HG03439 (cell line): ENCODE measurements at regions not wholly inside any gene's neighbourhood (a gene's known extent, or its start where the extent isn't known, plus 50 kb on each side); places are given as distances from the start of the nearest gene placed in this dataset.

ENCODE experiments used
- ATAC-seq: cut with Tn5 transposase; IDR thresholded peaks from one replicate; pipeline ENCODE4 v1.9.1; 2021; ENCODE audit warnings: mild to moderate bottlenecking, moderate library complexity; ENCODE audit not compliant: unreplicated experiment

DNA sequence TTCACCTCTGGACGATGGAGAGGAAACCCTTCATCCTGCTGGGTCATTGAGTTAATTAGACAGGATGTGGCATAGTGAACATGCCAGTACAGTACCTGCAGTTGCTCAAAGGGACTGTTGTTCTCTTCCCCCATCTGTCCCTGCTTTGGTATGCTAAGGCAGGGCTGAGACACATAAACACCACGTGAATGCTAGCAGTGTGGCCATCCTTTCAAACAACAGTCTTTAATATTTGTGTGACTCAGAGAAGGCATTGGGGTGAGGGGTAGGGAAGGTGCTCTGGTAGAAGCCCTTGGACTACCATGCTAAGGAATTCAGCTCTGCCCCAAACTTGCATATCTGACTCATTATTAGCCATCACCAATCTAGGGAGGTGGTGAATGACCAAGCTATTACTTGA is 180.2 kb upstream of the ZNF618 start:
- no peak for ATAC-seq

DNA sequence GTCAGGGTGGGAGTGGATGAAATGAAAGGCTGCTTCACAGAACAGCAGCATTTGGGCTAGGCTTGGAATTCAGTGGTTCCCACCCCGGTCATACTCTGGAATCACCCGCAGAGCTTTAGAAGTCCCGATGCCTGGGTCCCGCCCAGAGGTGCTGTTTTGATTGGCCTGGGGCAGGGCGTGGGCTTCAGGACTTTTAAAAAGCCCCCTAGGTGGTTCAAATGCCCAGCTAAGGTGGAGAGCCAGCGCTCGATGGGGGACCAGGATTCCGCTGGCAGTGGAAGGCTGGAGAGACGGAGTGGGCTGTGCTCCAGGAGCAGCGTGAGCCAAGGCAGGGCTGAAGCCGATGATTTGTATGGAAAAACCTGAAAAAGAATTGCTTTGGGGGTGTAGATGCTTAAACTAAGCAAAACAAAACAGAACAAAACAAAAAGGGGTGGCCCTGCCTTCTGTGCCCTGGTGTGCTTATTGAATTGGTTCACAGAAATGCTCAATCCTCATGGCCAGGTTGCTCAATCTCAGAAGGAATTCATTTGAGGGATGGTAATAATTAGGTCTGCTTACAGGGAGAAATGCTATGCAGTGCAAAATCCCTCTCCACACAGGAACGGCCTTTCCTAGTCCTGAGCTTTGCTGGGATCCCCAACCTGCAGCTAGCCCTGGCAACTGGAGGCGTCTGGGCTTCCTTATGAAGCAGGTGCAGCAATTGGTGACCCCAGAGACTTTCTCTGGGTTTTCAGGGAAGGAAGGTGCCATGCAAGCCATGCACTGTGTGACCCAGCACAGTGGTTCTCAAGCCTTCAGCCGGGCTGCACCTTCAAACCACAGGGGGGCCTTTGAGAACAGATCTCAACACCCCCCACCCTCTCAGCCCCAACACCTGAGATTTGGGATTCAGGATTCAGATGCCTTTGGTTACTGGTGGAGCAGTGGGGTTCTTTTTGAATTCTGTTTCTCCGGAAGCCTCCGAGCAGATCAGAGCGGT is 174.0 kb upstream of the ZNF618 start:
- ATAC-seq, result no peak

DNA sequence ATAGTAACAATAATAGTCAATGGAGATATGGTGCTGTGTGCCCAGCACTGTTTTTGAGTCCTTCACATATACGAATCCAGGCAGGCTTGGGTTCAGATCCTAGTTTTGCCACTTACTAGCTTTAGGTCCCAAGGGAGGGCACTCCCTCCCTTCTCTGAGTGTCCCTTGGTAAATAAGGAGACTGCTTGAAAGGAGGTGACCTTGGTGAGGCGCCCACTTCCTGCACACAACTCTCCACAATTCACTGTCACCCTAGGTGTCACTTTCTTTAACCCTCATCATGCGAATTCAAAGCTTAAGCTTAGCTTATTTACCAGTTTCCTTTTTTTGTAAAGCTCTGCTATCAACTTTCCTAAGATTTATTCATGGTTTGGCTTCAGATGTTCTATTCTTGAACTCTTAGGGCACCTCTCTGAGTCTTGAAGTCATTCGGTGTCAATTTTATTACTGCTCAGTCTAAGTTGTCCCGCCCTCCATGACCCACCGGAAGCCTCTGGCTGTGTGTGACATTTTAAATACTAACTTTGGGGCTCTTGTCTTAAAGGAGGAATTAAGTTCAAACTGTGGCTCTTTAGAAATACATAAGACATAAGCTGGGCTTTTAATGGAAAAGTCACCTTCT is 170.7 kb upstream of the ZNF618 start:
- no peak for ATAC-seq

DNA sequence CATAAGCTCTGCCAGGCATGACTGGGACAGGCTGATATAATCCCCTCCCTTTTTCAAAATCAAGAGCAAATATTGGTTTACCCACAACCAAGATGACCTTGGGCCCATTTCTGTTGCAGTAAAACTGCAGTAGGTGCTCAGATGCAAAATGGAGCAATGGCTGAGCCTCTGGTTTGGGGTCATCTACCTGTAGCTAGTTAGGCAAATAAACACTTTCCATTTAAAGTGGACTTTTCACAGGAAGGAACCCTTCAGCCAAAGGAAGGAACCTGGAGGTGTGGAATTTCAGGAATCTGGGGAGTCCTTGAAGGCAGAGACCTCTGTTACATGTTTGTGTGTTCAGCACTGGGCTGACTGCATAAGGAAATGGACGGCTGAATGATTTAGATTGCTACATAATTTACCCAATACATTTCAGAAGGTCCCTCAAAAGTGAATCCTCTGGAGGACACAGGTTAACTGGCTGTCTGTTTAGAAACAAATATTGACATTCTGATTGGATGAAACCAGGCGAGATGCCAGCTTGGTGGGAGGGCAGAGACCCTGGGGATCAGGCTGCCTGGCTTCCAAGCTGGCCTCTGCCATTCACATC is 170.1 kb upstream of the ZNF618 start:
- ATAC-seq, result no peak

DNA sequence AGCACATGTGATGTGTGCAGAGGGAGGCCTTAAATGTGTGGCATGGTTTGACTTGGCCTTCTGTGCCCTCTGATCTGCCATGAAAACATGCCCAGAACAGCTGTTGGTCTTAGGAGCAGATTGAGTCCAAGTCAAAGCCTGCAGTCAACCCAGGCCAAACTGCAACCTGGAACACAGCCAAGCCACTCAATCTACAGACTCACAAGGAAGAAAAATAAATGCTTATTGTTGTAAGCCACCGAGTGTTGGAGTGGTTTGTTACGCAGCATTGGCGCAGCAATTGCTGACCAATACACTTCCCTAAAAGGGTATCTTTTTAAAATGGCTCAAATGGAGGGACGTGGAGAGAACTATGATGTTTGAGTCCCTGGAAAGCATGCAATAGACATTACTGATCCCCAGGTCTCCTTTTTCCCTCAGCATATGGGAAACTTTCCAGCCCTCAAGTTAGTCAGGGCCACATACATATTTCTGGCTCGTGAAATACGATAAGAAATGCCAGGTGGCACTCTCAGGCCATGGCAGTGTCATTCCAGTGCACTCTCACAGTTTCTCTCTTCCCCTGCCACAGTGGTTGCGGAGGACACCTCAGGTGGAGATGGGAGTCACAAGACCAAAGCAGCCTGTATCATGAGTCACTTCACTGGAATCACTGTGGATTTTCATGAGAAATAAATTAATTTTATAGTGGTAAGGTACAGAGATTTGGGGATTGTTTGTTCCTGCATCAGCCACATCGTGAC is 168.0 kb upstream of the ZNF618 start:
- ATAC-seq, result no peak

DNA sequence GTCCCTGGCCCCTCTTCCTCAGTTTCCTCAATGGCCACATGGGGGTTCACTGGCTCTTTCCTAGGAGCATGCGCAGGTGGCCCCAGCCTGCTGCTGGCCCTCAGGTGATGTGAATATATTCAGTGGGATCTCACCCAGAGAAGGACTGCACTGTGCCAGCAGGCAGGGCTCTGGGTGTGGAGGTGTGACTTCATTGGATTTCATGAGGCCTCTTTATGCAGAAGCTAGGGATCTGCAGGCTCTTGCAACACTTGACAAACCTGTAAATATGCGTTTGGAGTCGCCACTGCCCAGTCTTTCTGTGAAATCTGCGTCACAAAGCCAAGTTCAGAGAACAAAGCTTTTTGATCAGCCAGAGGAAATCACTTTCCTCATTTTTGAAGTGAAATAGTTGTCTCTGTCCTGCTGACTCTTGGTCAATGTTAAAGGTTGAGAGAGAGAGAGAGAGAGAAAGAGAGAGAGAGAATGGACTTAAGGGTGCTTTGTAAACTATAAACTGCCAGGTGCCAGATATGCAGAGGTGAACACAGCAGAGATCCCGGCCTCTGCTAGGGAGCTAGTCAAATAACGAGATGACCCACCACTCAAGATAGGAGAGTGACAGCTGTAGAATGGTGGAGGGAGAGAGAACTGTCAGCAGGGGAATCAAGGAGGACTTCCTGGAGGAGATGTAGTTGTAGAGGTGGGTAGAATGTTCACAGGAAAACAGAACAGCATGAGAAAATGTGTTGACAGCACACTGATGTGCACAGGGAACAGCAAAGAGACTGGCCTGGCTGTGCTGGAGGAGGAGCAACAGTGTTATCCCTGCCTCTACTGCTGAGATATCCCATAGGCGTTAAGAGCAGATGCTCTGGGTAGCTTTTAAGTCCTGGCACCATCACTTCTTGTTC is 167.0 kb upstream of the ZNF618 start:
- no peak for ATAC-seq

DNA sequence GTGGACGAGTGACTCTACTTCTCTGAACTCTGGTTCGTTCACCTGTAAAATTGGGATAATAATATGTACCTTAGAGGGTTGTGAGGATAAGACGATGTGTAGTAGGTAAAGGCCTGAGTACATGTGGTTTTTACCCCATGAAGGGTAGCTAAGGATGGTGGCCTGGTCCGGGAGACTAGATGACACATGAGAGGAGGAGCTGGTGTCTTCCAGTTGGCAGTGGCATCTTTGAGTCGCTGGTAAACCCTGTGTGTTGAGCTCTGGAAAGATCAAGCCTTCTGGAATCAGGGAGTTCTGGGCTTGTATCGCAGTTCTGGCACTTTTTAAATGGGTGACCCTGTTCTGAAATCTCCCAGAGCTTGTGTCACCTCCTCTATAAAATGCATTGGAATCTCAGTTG is 166.4 kb upstream of the ZNF618 start:
- no peak for ATAC-seq

DNA sequence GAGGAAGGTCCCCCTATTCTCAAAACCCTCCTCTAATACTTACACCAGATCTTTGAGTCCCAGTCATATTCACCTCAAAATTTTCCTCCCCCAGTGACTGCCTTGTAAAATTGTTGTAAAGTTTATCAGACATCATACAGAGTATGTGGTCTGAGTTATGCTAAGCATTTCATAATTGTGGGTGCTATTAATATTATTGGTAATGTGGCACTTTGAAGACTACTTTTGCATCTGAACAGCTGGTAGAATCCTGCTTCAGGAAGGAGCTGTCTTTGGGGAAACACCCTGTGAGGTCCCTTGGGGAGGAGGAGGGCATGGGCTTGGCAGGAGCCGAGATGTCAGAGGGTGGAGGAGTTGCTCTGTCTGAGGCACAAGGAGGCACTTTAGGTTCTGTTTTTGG is 164.9 kb upstream of the ZNF618 start:
- ATAC-seq, result no peak

DNA sequence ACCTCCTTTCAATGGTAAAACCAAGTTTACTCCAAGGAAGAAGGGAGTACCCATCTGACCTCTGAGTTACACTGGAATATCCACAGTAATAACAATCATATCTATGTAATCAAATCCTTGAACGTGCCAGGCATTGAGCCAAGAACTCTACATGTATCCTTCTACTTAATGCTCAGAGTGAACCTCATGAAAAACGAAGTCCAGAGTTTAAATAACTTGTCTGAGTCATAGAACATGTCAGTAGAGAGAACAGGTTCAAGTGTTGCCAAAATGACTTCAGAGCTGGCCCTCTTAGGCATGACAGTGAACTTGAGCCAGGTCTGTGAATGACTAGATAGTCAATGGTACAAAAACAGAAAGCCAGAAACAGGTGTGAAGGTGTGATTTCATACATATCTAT is 164.1 kb upstream of the ZNF618 start:
- no peak for ATAC-seq

DNA sequence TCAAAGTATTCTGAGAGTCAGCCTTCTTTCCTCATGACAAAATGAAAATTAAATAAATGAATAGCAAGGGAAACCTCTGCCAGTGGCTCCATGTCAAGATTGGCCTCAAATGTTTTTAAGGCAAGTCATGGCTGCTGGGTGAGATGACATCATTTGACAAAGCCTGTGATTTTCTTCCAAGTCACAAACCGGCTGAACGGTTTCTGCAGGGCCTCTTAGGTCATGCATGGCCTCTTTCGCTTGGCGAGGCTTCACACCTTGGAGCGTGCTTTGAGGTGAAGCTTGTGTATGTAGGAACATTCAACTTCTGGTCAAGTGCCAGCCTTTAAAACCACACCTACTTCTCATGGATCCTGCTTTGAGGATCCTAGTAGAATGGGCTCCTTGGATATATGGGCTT is 161.0 kb upstream of the ZNF618 start:
- ATAC-seq, result no peak

DNA sequence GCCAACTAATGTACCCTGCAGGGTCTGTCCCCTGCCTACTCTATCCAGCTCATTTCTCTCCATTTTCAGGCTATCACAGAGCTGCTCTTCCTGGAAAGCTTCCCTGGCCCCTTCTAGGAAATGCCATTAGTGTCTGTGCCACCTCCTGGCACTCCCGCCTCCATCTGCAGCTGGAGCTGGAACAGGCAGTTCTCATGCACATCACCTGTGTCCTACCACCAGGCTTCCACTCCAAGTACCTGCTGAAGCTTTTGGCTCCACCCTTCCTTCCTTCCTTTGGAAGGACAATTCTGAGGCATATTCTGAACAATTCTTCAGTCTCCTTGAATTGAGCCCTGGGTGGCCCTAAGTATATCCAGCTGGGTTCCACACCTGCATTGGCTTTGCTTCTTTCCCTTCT is 156.2 kb upstream of the ZNF618 start:
- no peak for ATAC-seq

DNA sequence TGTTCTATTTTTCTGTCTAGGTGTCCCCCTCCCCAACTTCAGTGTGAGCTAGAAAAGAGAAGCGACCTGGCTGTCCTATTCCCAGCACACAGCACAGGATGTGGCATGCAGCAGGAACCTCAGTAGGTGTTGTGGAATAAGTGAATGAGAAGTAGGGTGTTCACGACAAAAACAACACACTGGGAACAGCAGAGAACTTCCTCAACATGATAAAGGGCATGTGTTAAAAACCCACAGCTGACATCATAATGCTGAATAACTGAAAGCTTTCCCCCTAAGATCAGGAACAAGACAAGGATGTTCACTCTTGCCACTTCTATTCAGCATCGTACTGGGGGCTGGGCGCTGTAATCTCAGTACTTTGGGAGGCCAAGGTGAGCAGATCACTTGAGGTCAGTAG is 155.6 kb upstream of the ZNF618 start:
- ATAC-seq, result no peak

DNA sequence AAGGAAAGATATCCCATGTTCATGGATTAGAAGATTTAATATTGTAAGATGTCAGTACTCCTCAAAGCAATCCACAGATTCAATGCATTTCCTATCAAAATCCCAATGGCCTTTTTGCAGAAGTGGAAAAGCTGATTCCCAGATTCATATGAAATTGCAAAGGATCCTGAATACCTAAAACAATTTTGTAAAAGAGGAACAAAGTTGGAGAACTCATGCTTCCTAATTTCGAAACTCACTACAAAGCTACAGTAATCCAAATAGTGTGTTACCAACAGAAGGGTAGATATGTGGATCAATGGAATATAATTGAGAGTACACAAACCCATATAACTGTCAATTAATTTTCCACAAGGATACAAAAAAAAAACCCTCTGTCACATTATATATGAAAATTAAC is 154.3 kb upstream of the ZNF618 start:
- ATAC-seq, result no peak

DNA sequence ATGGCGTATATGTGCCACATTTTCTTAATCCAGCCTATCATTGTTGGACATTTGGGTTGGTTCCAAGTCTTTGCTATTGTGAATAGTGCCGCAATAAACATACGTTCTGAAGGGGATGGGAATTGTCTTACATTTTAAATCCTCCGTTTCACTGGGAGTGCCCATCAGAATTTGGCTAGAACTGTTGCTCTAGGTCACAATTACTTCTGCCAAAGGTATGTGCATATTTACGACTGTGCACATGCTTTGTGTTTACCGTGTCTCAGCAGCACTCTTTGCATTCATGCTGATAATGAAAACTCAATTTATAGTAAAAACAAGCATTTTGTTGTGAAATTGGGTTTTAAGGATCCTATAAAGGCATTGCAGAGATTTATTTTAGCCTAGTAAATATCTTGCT is 151.9 kb upstream of the ZNF618 start:
- ATAC-seq, result no peak

DNA sequence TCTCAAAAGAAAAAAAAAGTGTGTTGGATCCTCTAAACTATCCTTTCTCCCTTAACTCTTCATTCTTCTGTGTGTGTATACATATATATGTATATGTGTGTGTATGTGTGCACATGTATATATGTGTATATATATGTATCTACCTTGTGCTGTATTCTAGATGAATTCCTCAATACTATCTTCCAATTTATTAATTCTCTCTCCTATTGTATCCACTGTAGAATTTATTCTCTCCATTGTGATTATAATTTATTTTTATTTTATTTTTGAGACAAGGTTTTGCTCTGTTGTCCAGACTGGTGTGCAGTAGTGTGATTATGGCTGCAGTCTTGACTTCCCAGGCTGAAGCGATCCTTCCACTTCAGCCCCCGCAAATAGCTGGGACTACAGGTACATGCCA is 147.1 kb upstream of the ZNF618 start:
- ATAC-seq, result no peak

DNA sequence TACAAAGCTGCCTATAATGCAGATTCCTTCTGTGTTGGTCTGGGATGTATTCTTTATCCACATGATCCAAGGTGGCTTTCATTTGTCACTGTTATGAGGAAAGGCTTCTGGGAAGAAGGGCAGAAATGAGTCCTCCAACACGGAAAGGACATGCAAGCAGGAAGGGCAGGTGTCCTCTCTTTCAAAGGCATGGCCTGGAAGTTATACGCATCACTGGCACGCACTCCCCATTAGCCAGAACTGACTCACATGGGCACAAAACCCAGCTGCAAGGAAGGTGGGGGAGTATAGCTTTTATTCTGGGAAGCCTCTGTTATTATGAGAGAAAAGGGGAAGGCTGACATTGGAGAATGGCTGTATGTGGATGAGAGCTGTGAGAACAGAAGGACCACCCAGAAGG is 141.3 kb upstream of the ZNF618 start:
- ATAC-seq, result no peak

DNA sequence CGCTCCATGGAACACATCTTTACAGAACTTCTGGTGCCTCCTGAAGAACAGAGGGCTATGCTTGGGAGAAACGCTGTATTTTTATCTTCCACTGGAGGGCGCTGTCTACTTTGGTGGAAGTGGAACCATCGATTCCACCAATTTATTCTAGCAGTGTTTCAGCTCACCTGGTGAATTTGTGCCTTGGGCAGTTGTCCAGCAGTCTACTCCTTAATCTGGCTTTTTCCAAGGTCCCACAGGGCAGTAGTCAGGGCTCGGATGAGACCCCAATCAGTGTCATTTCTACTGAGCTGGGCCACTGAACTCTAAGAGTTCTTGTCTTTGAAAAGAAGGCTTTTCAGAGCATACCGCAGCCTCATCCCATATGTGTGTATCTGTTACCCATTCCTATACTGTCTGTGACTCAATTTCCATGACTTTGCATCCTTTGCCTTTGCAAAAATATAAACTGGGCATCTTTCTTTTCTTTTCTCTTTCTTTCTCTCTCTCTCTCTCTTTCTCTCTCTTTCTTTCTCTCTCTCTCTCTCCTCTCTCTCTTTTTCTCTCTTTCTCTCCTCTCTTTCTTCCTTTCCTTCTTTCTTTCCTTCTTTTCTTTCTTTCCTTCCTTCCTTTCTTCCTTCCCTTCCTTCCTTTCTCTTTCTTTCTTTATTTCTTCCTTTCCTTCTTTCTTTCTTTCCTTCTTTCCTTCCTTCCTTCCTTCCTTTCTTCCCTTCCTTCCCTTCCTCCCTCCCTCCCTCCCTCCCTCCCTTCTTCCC is 138.4 kb upstream of the ZNF618 start:
- no peak for ATAC-seq

DNA sequence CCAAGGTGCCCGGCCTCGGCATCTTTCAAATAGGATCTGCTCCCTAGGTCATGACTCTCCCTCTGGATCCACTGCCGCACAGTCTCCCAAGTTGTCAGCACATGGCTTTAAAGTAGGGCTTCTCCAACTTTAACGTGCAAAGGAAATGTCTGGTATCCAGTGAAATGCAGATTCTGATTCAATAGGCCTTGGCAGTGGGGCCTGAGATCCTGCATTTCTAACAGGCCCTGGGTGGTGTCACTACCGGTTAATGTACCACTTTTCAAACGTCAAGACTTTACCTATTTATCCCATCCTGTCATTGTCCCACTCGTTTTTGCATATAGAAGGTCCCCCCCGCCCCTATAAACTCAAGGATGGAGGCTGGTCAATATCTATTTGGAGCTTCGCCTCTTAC is 137.6 kb upstream of the ZNF618 start:
- no peak for ATAC-seq

DNA sequence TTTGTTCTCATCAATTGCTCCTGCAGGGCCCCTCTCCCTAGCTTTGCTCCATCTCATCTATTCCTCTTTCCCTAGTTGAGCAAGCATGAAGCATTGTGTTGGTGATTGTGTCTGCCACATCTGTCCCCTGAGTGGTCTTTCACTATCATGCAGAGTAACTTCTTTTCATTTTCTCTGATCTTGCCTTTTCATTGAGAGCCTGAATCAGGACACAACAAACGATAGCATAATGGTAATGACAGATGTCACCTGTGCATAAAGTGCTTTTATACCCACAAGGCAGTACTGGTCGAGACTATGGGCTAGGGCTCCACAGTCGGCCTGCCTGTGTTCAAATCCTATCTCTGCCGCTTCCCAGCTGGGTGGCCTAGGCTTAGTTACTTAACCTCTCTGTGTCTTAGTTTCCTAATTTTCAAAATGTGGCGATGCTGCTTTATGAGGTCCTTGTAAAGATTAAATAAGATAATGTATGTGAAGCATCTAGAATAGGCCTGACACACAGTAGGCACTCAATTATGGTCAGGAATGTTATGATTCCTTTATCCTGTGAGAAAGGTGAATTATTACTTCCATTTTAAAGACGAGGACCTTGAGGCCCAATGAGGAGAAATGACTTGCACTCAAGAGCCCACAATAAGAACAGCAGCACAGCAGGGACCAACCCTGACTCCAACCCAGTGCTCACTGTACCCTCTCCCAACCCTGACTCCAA is 137.1 kb upstream of the ZNF618 start:
- no peak for ATAC-seq
